NCI-H1092 (cell line): ENCODE measurements at regions not wholly inside any gene's neighbourhood (a gene's known extent, or its start where the extent isn't known, plus 50 kb on each side); places are given as distances from the start of the nearest gene placed in this dataset.
"Not testable (repeated sequence)": the region's sequence is repeated elsewhere in the genome, so short reads cannot be mapped to it uniquely, and the experiment has no call there.

Experiments used
- DNase-seq: peaks from one replicate; lab custom pipeline; 2025; lab: John Stamatoyannopoulos, UW

DNA sequence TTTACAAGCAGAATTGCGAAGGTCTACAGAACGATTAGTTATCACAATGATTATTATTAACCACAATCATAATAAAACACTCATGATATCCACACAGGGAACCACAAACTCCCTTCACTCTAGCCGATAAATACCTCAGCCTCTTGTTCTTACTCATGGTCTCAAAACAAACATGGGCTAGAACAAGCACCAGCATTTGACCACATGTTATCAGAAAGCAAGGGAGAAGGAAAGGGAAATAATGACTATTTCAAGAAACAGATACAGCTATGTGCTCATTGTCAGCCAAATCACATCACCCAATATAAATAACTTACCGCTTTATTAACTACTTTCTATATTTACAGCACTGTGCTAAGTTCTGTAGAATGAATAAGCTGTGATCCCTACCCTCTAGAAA lies 663.2 kb upstream of the HTR2C start:
- no peak for DNase-seq

DNA sequence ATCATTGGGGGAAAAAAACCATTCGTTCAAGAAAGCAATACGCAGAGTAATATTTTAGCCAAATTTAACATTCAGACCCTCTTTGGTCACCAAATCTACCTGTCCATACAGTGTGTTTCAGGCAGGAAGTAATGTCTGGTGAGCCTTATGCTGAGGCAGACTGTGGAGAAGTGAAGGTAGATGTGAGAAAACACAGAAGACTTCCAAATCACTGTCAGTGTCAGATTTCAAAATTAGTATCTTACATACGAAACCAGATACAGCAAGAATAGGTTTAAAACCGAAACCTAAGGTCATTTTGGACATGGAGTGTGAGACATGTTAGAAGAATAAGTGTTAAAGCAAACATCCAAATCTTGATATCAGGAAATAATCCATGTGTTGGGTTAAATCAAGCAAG lies 664.5 kb upstream of the HTR2C start:
- DNase-seq, result no peak

DNA sequence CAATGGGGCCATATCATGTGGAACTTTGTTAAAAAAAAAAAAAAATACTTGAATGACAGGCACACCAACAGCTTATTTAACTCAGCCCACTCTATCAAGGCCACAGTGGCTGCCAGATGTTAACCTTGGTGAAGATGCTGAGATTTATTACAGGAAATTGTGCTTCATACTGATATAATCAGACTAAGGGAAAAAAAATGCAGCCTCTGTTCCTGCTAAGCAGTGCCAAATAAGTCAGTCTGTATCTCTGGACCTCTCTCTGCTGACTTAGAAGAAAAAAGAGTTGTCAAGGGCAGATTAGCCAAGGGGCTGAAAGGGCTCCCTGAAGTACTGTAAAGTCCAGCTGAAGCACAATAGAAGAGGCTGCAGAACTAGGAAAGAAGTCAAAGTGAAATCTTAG lies 677.7 kb upstream of the HTR2C start:
- DNase-seq, result no peak

DNA sequence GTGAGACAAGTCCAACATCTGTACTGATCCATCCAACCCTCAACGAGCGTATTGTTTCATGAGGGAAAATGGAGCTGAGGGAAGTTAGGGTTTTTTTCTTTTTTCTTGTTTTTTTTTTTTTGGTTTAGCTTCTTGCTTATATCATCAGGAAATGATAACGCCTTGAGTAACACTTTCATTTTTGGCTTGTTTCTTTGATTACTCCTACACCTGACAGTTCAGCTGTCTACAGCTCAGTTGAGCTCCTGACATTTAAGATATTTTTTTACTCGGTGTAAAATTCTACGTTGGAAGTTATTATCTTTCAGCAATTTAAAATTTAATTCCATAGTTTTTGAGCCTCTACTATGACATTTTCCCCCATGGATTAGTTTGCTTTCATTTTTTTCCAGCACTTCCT lies 691.0 kb upstream of the HTR2C start:
- DNase-seq, result no peak

DNA sequence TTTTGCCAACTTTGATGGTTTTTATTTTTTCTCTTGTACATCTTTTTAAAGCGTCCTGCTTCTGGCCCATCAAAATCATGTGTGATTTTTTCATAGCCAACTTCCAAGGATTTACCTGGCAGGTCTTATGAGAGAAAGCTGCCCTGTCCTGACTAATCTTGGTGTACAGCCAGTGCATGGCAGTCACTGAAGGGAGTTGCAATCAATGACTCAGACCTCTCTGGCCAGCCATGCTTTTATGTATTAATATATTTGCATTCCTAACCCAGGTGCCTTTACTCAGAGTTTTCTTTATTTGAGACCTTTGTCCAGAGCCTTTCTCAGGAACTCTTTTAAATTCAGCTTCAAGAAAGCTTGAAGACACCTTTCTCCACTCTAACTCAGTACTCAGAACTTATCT lies 691.5 kb upstream of the HTR2C start:
- no peak for DNase-seq

DNA sequence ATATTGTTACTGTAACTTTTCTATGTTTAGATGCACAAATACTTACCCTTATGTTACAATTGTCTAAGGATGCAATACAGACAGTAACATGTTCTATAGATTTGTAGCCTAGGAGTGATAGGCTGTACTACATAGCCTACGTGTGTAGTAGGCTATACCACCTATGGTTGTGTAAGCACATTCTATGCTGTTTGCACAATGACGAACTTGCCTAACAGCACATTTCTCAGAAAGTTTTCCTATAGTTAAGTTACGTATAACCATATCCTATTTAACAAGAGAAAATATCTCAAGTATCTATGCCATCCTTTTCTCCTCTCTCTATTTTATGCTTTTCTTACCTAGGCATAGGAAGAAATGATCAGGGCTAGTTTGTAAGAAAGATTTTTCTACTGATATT lies 710.8 kb upstream of the HTR2C start:
- no peak for DNase-seq

DNA sequence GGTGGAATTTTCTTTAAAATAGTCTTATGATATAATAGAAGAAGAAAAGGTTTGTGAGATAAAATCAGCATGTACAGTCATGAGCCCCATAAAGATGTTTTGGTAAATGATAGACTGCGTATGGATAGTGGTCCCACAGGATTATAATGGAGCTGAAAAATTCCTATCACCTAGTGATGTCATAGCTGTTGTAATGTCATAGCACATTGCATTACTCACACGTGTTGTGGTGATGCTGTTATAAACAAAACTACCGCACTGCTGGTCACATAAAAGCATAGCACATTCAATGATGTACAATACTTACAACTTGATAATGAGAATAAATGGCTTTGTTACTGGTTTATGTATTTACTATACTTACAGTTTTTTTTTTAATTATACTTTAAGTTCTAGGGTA lies 715.2 kb upstream of the HTR2C start:
- no peak for DNase-seq

DNA sequence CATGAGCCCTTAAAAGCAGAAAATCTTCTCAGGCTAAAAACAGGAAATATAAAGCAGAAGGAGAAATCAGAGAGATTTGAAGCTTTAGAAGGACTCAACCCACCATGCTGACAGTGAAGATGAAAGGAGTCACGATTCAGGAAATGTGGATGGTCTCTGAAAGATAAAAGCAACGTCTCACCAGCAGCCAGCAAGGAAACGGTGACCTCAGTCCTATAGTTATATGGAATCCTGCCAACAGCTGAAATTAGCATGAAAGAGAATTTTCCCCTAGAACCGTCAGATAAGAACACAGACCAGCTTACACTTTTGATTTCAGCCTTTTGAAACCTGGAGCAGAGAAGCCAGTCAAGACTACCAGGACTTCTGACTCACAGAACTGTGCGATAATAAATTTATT lies 715.7 kb upstream of the HTR2C start:
- DNase-seq, result no peak

DNA sequence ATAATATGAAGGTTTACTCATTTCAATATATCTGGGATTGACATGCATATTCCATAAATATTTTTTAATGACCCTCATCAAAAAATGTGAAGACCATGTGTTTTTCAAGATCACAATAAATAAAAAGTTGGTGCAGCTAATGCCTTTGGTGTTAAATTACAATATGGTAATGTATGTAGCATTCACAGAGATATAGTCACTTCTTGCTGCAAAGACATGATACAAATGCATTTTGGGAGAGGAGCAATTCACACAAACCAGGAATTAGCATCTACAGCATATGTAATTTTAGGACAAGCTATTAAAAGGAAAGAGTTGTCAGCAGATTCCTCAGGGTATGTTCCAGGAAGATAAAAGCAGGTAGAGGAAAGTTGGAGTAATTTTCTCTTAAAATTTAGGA lies 734.5 kb upstream of the HTR2C start:
- no peak for DNase-seq

DNA sequence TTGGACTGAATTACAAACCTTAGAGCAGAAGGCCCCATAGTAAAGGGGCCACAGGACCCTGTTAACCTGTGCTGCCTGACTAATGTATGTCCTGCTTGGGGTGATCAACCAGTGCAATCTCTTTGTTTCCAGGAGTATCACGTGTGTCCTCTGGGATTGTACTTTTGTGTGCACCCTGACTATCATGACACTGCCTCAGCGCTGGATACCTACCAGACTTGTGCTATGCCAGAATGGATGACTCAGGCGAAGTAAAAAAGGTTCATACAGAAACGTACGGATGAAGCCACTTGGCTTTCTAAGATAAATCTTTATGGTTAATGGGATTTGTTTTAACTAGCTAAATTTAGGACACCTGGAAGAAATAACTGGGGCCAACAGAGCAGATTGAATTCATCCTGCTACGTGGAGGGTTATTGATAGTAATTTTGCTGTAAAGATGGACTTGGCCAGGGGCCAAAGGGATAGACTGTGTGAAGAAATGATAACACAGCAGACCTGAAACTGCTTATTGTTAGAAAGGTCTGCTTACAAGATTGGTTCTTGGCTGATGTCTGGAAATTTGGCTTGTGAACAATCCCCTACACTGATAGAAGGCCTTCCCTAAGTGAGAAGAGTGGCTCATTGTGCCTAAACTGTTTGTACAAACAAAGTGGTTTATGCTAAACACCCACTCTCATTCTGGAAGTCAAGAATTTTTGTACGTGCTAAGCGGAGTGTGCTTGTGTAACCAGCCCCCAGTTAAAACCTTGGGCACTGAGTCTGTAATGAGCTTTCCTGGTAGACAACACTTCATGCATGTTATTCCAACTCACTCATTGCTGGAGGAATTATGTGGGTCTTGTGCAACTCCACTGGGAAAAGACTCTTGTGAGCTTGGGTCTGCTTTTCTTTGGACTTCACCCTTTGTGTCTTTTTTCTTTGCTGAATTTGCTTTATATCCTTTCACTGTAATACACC lies 750.5 kb upstream of the HTR2C start:
- DNase-seq, result no peak

DNA sequence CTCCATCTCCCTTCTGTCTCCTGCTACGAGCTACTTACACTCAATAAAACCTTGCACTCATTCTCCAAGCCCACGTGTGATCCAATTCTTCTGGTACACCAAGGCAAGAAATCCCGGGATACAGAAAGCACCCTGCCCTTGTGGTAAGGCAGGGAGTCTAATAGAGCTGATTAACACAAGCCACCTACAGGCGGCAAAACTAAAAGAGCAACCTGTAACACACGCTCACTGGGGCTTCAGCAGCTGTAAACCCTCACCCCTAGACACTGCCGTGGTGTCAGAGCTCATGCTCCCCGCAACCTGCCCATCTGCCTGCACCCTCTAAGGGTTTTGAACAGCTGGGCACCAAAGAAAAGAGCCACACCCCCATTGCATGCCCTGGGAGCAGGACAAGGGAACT lies 755.4 kb upstream of the HTR2C start:
- DNase-seq, result no peak

DNA sequence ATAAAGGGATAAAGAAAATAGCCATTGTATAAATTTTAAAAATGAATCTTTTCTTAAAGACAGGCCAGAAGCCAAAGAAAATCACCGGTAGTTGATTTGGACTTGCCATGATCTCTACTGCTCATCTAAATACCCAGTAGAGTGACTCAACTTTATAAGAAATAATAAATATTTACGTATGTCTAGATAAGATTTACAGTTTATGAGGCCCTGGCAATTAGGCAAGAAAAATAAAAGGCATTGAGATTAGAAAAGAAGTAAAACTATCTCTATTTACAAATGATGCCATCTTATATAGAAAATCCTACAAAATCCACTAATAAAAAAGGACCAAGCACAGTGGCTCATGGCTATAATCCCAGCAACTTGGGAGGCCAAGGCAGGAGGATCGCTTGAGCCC lies 765.5 kb upstream of the HTR2C start:
- no peak for DNase-seq

DNA sequence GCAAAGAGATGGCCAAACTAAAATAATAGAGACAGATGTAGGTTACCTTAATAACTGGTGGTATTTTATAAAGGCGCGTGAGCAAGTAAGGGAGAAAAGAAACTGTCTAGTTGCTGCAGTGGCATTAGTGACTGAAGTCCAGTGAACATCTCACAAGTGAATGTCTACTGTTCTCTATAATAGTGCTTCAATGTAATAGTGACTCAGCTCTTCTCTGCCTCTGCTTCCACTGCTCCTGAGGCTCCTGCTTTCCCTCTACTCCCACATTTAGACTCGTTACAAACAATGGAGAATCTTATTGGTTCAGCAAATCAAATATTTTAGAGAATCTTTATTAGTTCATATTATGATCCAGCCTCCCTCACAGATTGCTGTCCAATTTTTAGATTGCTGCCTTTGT lies 779.1 kb upstream of the HTR2C start:
- no peak for DNase-seq

DNA sequence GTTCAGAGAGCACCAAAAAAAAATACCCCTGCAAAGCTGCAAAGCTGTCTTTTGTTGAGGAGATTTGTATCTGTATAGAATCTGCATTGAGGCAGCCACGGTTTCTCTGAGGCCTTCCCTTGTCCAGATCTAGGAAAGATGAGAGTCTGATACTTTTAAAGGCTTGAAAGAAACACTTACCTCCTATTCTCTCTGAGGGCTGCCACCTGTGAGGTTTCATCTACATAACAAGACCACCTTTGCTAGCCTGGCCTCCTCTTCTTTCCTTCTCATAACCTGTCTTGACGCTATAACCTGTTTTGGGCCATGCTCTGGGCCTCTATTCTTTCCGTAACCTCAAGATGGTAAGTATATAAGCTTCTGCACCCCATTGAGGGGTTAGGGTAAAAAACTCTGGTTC lies 779.6 kb upstream of the HTR2C start:
- DNase-seq, result no peak

DNA sequence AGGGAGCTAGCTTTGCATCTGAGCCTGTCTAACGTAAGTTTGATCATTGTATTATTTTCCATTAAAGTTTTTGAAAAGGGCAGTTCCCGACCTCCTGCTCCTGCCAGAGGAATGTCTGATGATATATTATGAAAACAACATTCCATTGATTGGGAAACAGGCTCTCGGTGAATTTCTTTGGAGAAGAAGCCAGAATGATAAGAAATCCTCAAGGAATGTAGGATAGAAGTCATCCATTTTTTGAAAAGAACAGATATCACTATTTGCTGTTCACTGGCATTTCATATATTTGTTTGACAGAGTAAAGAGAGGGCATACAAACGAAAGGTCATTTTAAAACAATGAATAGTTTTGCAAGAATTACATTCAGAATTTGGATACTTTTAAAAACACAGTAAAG lies 781.0 kb upstream of the HTR2C start:
- no peak for DNase-seq

DNA sequence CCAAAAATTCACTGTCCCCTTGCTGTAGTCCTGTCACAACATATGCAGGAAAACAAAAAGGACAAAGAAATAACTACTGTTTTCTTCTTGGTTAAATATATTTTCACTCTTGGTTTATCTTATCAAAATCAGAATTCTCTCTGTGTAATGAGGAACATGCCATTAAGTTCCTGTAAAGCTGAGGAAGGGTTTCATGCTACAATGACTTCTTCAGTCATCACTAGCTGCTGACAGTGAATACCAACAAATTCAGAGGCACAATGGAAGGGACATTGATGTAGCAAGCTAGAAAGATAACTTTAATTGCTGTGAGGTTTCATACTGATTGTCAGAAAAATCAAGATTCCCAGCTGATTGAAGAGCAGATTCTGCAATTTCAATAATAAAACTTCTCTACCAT lies 782.9 kb upstream of the HTR2C start:
- no peak for DNase-seq

DNA sequence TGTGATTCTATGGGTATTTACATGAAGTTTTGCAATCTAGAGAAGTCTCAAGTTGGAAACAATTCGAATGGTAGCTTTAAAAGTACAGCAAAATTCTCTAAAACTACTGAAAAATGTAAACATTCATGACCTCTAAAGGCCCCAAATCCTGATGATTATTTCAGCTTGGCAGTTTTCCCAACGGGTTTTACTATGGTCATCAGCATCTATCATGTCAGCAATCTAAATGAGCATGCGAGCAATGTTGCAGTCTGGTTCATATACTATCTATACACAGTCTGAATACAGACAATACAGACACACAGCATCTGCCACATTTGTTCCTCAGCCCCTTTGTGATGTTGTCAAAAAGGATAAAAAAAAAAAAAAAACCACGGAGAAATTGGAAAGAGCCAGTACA lies 790.3 kb upstream of the HTR2C start:
- DNase-seq, result no peak

DNA sequence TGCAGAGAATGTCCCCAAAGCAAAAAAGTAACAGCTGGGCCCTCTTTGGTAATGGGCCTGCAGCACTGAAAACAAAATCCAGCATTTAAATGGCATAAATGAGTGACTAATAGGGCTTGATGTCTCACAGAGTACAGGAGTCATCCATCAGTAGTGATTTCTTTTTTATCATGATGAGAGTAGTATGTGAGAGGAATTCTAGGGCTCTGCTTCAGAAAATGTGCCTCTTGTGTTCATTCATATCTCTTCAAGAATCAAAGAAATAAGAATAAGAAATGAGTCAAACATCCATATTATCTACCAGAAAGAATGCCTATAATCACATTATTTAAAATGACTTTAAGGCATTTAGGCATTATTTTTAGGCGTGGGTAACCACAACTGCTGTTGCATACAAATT lies 792.9 kb upstream of the HTR2C start:
- DNase-seq, result no peak

DNA sequence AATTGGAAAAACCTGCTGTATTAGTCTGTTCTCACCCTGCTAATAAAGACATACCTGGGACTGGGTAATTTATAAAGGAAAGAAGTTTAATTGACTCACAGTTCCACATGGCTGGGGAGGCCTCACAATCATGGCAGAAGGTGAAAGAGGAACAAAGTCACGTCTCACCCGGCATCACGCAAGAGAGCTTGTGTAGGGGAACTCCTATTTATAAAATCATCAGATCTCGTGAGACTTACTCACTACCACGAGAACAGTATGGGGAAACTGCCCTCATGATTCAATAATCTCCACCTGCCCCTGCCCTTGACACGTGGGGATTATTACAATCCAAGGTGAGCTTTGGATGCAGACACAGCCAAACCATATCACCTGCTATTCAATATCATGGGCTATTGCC lies 799.1 kb upstream of the HTR2C start:
- not testable (repeated sequence) for DNase-seq

DNA sequence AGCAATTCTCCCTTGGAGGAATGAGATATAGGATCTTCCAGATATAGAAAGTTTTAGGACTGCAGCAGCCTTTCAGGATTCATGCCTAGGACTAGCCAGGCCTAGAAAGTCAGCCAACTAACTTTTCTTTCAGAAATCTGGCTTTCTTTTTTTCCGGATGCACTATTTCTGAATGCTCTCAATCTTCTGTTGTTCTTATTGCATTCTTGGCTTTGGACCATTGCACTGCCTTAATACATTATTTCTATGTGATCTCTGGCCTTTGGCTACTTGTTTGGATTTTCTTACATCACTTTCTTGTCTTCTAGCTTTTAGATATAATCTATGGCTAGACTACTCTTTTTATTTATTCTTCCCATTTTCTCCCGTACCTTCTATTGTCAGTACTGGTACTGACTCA lies 813.1 kb upstream of the HTR2C start:
- DNase-seq, result no peak

DNA sequence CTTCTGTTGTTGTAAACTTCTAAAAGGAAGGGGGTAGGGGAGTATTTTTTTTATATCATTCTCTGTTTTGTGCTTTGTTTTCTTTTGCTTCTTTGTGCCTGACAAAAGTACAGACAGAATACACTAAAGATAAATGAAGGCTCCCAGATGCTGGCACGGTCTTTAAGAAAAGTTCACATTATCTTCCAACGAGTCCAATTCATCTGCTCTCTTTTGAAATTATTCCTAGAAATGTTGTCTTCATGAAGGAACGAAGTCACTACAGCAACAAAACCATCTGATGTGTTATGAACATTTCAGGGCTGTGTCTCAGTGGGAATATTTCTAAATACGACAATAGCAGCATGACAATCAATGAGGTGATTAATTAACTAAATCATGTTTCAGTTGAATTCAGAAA lies 813.8 kb upstream of the HTR2C start:
- no peak for DNase-seq

DNA sequence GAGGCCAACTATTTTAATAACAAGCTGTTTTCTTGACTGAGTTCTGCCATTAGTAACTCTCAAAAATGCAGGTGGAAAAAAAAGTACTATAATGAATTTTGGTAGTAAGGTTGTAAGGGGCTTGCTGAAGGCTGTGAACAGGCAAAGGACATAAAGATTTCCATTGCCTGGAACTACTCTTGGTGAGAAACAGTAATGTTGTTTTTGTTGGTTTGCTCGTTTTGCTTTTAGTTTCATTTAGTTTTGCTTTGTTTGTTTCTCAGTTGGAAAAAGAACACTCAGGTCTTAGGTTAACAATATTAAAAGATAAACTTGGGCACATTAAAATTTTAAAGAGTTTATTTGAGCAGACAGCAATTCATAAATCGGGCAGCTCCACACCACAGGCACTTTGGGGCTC lies 824.5 kb upstream of the HTR2C start:
- DNase-seq, result no peak

DNA sequence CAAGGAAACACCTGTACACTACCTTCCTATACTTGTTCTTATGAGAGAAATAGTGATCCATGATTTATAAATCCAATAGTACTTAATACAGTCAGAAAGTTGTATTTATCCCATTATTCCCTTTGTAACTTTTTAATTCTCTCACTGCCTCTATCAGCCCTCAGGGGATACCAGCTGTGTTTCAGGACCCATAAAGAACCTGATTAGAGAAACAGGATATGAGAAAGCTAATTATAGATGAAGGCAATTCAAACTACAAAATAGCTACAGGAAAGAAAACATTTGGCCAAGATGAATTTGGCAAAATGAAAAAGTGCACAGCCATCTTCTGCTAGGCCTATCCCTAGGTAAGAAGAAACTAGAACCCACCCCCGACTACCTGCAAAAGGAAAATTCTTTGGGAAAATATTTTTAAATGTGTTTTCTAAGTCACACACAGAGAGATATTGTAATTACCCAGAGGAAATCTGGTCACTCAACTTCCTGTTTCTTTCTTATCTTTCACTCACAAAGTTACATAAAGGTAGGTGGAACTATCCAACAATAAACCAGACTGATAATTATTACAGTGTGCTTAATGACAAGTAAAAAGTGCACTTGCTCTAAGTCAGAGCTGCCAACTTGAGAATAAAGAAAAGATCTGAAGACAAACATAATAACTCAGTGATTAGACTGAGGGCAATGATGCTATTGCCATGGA lies 836.5 kb upstream of the HTR2C start:
- DNase-seq, result no peak

DNA sequence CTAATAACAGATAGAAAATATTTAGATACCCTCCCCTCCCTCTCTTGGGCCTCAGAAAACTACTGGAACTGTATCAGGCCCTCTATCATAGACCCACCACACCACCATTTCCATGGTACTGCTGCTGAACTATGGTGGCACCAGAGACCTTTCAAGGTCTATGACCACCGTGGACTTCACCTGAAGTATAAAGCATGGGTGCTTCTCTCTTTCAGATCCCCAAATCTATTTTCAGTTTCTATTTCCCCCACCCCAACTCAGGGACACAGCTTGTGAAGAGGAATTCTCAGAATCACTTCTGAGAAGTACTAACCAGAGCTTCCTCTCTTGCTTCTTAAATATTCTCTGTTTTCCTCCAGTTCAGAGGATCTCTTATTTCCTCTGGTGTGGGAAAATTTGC lies 840.8 kb upstream of the HTR2C start:
- no peak for DNase-seq
